OCI-LY3 (cell line): ENCODE measurements at regions not wholly inside any gene's neighbourhood (a gene's known extent, or its start where the extent isn't known, plus 50 kb on each side); places are given as distances from the start of the nearest gene placed in this dataset.

Experiments used
- EZH2phosphoT487 ChIP-seq: fragments of 200-600 bp; shearing (Covaris generic); IDR thresholded peaks from 2 replicates; pipeline ENCODE4 v1.6.1; 2018; ENCODE audit warnings: antibody characterized with exemption, mixed run types, low read depth
- TF ChIP-seq, protein P1 (sequence below): fragments of 200-600, 300-600 bp; sonication (generic); IDR thresholded peaks from 2 replicates; pipeline ENCODE4 v1.5.1; 2014; ENCODE audit warnings: antibody characterized with exemption, low read length, low read depth

GRCh38 chr4:182091128-182091527 is 152.1 kb upstream of the TENM3 start:
- TF ChIP-seq, protein P1, sequence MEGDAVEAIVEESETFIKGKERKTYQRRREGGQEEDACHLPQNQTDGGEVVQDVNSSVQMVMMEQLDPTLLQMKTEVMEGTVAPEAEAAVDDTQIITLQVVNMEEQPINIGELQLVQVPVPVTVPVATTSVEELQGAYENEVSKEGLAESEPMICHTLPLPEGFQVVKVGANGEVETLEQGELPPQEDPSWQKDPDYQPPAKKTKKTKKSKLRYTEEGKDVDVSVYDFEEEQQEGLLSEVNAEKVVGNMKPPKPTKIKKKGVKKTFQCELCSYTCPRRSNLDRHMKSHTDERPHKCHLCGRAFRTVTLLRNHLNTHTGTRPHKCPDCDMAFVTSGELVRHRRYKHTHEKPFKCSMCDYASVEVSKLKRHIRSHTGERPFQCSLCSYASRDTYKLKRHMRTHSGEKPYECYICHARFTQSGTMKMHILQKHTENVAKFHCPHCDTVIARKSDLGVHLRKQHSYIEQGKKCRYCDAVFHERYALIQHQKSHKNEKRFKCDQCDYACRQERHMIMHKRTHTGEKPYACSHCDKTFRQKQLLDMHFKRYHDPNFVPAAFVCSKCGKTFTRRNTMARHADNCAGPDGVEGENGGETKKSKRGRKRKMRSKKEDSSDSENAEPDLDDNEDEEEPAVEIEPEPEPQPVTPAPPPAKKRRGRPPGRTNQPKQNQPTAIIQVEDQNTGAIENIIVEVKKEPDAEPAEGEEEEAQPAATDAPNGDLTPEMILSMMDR, result no peak
- TF ChIP-seq EZH2phosphoT487, result no peak
